Erythroblast (primary cell): ENCODE measurements at regions not wholly inside any gene's neighbourhood (a gene's known extent, or its start where the extent isn't known, plus 50 kb on each side); places are given as distances from the start of the nearest gene placed in this dataset.

Experiments used
- DNase-seq, 2 experiments: peaks; one replicate each; lab custom pipeline; 2025; lab: John Stamatoyannopoulos, UW
- GATA1 ChIP-seq: IDR thresholded peaks from 2 replicates; pipeline ENCODE4 v1.6.1; 2011; ENCODE audit warnings: low read depth, mild to moderate bottlenecking, control low read depth, low read length, moderate library complexity
- POLR2A ChIP-seq: IDR thresholded peaks from 2 replicates; pipeline ENCODE4 v1.6.1; 2011; ENCODE audit warnings: mild to moderate bottlenecking, low read length

- TF ChIP-seq GATA1 (no peak), POLR2A (no peak)
- no peak for DNase-seq
These were observed 104.2 kb upstream of the SPRED2 start for GRCh38 chr2:65536596-65536995.

- DNase-seq = no peak
- TF ChIP-seq POLR2A = no peak
These were observed 100.5 kb upstream of the SPRED2 start for GRCh38 chr2:65532937-65533336.

- no peak for DNase-seq
- TF ChIP-seq POLR2A = no peak
- TF ChIP-seq GATA1 = no peak
These were observed 99.9 kb upstream of the SPRED2 start for GRCh38 chr2:65532326-65532725.

GRCh38 chr2:65530547-65531320 is 98.3 kb upstream of the SPRED2 start:
- DNase-seq = no peak
- no peak for TF ChIP-seq GATA1
- TF ChIP-seq POLR2A = no peak

GRCh38 chr2:65529419-65529818 is 97.0 kb upstream of the SPRED2 start:
- TF ChIP-seq GATA1 = no peak
- TF ChIP-seq POLR2A = no peak
- DNase-seq = no peak

- no peak for DNase-seq
- TF ChIP-seq GATA1 = no peak
- TF ChIP-seq POLR2A = no peak
These were observed 95.8 kb upstream of the SPRED2 start for GRCh38 chr2:65528241-65528574.

- peak; percentile 81 to 87 for DNase-seq
- TF ChIP-seq GATA1 (no peak), POLR2A (no peak)
These were observed 95.2 kb upstream of the SPRED2 start for GRCh38 chr2:65527451-65528240.

GRCh38 chr2:65525616-65526231 is 93.3 kb upstream of the SPRED2 start:
- TF ChIP-seq GATA1 (no peak), POLR2A (no peak)
- no peak for DNase-seq

- DNase-seq = no peak
- no peak for TF ChIP-seq POLR2A
- no peak for TF ChIP-seq GATA1
These were observed 90.5 kb upstream of the SPRED2 start for GRCh38 chr2:65522922-65523321.

GRCh38 chr2:65518751-65519150 is 86.4 kb upstream of the SPRED2 start:
- DNase-seq = no peak
- TF ChIP-seq POLR2A (no peak), GATA1 (no peak)

GRCh38 chr2:65514555-65515195 is 82.3 kb upstream of the SPRED2 start:
- no peak for DNase-seq

GRCh38 chr2:65512783-65513182 is 80.4 kb upstream of the SPRED2 start:
- TF ChIP-seq GATA1 (no peak), POLR2A (no peak)
- no peak for DNase-seq

More at GRCh38 chr2:65514555-65515195, 82.3 kb upstream of the SPRED2 start:
- no peak for TF ChIP-seq GATA1
- no peak for TF ChIP-seq POLR2A

- DNase-seq = no peak
- TF ChIP-seq POLR2A (no peak), GATA1 (no peak)
These were observed 78.9 kb upstream of the SPRED2 start for GRCh38 chr2:65511306-65511705.
